NCI-H2107 treated with DMSO at 0.1 percent for 48 hours (cell line): ENCODE measurements at regions not wholly inside any gene's neighbourhood (a gene's known extent, or its start where the extent isn't known, plus 50 kb on each side); places are given as distances from the start of the nearest gene placed in this dataset.
"Not testable (repeated sequence)": the region's sequence is repeated elsewhere in the genome, so short reads cannot be mapped to it uniquely, and the experiment has no call there.

Experiments
- DNase-seq: peaks from one replicate; lab custom pipeline; 2025; ENCODE audit not compliant: unreplicated experiment; lab: John Stamatoyannopoulos, UW

GRCh38 chr18:4551001-4551360, 95.9 kb upstream of the DLGAP1 start:
- no peak for DNase-seq

DNA sequence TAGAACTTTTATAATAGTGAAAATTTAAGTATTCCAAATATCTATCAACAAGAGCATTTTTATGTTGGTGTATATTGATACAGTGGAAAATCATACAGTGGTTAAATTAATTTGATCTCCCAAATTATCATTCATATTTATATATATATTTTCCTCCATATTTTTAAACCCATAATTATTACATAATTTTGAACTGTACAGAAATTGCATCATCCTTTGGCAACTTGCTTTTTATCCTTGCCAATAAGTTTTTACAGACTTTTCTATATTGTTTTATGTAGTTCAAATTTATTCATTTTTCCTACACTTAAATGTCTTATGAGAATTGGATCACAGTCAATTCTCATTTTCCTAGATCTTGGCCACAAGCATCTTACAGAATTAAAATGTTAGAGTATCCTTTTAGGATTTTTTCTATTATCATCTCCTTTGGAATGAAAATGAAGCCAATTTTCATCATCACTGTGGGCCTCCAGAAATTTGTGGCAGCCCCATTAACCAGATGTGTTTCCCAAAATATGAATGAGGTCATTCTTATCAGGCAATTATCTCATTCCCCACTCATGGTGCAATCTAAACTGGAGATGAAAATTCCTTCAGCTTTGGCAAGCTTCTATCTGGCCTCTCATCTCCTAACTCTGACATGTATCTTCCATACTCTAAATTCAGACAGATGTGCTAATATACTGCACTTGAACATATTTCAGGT, 94.2 kb upstream of the DLGAP1 start:
- DNase-seq: no peak

GRCh38 chr18:4547126-4547525, 92.0 kb upstream of the DLGAP1 start:
- DNase-seq: no peak

DNA sequence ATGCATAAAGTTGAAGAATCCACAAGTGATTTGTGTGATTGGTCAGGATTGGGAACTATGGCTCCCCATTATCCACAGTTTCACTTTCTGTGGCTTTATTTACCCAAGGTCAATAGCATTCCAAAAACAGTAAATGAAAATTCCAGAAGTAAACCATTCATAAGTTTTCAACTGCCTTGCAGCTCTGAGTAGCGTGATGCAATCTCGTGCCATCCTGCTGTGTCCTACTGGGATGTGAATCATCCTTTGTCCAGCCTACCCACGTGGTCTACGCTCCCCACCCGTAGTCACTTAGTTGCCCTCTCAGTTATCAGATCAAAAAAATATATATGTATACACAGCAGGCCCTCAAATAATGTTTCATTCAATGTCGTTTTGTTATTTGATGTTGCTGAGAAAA, 89.0 kb upstream of the DLGAP1 start:
- no peak for DNase-seq

GRCh38 chr18:4543711-4544110, 88.6 kb upstream of the DLGAP1 start:
- no peak for DNase-seq

DNA sequence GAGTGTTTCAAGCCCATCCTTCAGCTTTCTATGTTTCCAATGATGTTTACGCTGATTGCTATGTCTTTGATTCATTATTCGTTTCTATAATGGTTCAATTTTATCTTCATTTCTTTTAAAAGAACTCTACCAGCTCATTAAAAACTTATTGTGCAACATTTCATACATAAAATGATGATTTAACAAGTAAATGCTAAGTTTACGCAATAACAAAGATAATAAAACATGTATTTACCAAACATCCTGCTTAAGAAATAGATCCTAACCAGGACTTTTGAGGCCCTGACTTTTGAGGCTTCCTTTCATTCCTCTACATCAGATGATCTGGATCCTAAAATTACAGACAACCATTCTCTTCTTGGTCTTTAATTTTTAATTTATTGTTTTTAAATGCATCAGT, 86.5 kb upstream of the DLGAP1 start:
- no peak for DNase-seq

DNA sequence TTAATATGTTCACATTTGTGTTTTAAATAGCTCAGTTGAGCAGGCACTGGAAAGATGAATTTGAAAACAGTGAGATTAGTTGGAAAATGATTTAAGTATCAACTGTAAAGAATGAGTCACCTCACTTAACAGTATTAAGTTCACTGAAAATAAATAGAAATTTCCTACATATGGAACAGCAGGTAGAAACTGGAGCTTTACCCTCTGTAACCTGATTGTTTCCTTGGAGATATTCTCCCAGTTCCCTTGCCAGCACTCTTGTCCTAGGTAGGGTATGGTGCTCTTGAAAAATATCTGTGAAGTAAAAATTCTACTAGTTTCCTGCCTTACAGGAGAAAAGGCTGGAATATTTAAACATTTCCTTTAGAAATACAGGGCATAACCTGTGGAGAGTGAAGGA, 81.3 kb upstream of the DLGAP1 start:
- DNase-seq: no peak

DNA sequence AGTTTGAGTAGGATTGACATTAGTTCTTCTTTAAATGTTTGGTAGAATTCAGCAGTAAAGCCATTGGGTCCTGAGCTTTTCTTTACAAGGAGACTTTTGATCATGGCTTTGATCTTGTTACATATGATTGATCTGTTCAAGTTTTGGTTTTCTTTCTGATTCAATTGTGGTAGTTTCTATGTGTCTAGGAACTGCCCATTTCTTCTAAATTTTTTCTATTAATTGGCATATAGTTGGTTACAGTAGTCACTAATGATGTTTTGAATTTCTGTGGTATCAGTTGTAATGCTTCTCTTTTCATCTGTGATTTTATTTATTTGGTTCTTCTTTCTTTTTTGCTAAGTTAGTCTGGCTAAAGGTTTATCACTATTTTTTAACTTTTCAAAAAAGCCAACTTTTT, 73.3 kb upstream of the DLGAP1 start:
- DNase-seq: no peak

GRCh38 chr18:4527826-4528225, 72.7 kb upstream of the DLGAP1 start:
- DNase-seq: not testable (repeated sequence)

GRCh38 chr18:4524096-4524495, 69.0 kb upstream of the DLGAP1 start:
- DNase-seq: no peak

- no peak for DNase-seq
These were observed 56.1 kb upstream of the DLGAP1 start for GRCh38 chr18:4511166-4511565.

DNA sequence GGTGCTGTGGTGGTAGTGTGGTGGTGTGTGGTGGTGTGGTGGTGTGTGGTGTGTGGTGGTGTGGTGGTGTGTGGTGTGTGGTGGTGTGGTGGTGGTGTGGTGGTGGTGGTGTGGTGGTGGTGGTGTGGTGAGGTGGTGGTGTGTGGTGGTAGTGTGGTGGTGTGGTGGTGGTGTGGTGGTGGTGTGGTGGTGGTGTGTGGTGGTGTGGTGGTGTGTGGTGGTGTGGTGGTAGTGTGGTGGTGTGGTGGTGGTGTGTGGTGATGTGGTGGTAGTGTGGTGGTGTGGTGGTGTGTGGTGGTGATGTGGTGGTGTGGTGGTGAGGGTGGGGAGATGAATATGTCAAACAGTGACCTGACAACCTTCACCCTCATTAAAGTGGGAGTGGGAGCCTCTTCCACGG, 55.6 kb upstream of the DLGAP1 start:
- no peak for DNase-seq

DNA sequence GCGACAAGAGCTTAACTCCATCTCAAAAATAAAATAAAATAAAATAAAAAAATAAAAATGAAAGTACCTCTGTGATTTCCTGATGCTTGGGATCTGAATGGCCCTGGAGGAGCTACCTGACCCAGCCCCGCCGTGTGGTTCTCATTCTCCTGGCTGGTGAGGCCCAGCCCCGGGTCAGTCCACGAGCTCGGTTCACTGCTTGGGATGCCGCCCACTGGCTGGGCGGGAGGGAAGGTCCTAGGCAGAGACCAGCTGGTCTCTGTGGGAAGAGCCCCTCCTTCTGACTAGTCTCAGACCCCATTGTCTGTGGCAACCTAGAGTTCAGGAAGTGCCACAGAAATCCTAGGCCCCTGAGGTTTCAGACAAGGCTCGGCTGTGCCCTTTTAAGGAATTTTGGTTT, 55.1 kb upstream of the DLGAP1 start:
- no peak for DNase-seq
